ENCODE measurements at regions not wholly inside any gene's neighbourhood (a gene's known extent, or its start where the extent isn't known, plus 50 kb on each side); places are given as distances from the start of the nearest gene placed in this dataset.
"Not testable (repeated sequence)": the region's sequence is repeated elsewhere in the genome, so short reads cannot be mapped to it uniquely, and the experiment has no call there.

DNA sequence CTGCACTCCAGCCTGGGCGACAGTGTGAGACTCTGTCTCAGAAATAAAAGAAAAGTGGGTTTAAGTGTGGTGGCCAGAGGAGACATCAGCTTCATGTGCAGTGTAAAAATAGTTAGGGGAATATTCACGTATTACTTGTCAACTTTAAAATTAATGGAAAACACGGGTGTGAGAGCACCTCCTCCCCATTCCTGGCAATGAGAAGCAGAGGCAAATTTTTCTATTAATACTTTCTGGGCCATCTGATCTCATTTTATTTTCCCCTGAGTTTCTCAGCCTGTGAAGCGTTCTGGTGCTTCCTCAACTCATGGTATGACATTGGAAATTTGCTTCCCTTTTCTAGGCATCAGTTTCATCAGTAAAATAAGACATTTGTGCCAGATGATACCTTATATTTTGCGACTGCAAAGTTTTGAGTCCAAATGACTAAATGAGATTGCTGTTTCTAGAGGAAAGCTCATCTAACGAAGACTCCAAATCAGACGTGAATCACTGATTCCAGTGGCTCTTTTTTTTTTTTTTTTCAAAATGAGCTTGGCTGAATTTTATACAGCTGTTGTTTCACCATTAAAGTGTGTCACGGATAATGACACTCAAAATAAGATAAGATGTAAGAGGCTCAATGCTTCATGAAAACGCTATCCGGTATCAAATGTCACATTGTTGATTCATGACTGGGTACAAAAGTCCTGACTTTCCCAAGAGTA lies 104.6 kb downstream of the MSX2 start:
- DNase-seq: no peak

GRCh38 chr5:174827558-174827957 lies 103.2 kb downstream of the MSX2 start:
- DNase-seq: no peak

- DNase-seq: no peak
Measured at GRCh38 chr5:174825587-174825986, 101.2 kb downstream of the MSX2 start.

DNA sequence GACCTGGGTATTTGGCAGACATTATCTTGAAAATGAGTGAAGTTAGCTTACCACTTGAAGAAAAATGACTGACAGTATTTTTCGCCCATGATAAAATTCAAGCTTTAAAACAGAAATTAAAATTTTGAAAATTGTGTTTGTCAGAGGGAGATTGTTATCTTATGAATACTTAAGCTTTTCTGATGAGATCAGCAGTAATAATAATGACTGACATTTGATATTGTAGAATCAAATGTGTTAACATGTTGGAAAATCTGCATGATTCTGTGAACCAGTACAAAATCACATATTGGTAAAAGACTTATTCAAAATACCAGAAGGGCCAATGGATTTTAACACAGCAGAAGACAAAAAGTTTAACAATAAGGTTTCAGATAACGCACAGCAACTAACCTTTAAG lies 94.0 kb downstream of the MSX2 start:
- no peak for DNase-seq

GRCh38 chr5:174817610-174818009 lies 93.2 kb downstream of the MSX2 start:
- DNase-seq: no peak

- no peak for DNase-seq
Measured at GRCh38 chr5:174816858-174817257, 92.5 kb downstream of the MSX2 start.

DNA sequence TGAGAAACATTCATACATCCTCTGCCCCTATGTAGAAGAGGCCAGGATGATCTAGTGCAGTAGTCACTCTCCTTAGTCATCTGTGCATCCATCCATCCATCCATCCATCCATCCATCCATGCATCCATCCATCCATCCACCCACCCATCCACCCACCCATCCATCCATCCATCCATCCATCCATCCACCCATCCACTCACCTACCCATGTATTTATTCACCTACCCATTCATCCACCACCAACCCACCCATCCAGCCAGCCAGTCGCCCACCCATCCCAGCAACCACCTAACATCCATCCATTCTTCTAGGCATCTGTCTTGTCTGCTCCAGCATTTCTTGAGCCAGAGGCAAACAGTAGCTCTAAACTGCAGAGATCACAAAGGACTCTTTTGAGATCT lies 87.1 kb downstream of the MSX2 start:
- no peak for DNase-seq

- no peak for DNase-seq
Measured at GRCh38 chr5:174810796-174811195, 86.4 kb downstream of the MSX2 start.

GRCh38 chr5:174807471-174807870 lies 83.1 kb downstream of the MSX2 start:
- no peak for DNase-seq

GRCh38 chr5:174806729-174807128 lies 82.3 kb downstream of the MSX2 start:
- no peak for DNase-seq

DNA sequence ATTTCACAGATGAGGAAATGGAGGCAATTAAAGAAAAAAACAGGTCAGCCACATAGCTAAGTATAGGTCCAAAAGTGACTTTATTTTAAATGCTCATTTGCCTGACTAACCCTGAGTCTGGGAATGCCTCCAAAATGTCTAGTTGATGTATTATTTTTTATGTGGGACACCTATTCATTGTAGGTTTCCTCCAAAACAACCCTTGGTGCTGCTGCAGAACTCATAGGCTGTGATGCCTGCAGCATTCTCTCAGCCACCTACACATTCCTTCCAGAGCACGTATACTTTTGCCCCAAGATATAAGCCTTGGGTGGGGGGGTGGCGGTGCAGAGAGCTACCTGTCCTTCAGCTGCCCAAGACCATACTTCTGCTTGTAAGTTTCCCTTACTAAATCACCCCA lies 77.4 kb downstream of the MSX2 start:
- no peak for DNase-seq

GRCh38 chr5:174800435-174800834 lies 76.1 kb downstream of the MSX2 start:
- no peak for DNase-seq

DNA sequence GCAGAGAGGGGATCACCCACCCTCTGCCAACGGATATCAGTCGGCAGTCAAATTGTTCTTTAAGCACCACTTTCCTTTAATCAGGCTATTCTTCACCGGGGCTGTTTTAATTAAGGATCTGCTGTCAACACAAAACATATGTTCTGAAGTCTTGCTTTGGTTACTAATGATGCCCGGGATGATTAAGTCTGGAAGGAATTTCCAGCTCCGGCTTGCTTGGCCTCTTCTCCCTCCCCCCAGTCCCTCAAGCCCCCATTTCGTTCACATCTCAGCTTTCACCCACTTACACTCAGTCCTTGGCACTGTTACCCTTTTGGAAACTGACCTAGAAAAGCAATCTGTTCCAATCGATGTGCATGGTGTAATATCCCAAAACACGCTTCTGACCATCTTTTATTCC lies 74.7 kb downstream of the MSX2 start:
- no peak for DNase-seq

DNA sequence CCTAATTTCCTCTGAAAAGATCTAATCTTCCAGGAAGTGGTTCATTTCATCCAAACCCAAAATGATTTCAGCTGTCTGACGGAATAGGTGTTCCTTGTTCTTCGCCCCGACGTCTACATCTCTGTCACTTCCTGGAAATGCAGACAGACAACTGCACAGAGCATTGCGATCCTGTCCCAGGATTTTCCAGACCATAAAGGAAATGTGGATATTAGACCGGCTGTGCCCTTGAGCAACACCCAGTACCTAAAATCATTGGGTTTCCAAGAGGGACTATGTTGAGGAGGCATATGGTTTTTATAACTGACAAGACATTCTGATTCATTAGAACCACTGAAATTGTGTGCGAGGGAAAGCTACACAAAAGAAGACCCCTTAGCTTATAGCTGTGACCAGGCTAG lies 74.2 kb downstream of the MSX2 start:
- DNase-seq: no peak

- no peak for DNase-seq
Measured at GRCh38 chr5:174796711-174797192, 72.4 kb downstream of the MSX2 start.

- no peak for DNase-seq
Measured at GRCh38 chr5:174794931-174795672, 70.7 kb downstream of the MSX2 start.

- peak; percentile 33 for DNase-seq
Measured at GRCh38 chr5:174793684-174794328, 69.4 kb downstream of the MSX2 start.

DNA sequence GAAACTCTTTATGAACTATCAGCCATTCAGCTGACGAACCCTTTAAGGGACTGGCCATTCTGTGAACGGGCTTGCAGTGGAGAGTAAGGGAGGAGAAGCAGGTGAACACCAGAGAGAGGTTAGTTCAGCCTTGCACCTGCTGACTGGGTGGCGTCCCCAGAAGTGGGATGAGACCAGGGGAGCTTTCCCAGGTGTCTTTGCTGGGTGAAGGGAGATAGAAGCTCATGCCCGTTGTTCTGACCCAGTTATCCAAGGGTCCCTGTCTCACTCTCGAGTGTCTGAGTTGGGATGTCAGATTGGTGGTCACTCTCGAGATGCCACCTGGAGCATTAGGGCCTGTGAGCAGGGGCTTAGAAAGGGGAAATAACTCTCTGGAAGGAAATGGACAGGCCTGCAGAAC lies 68.7 kb downstream of the MSX2 start:
- no peak for DNase-seq

DNA sequence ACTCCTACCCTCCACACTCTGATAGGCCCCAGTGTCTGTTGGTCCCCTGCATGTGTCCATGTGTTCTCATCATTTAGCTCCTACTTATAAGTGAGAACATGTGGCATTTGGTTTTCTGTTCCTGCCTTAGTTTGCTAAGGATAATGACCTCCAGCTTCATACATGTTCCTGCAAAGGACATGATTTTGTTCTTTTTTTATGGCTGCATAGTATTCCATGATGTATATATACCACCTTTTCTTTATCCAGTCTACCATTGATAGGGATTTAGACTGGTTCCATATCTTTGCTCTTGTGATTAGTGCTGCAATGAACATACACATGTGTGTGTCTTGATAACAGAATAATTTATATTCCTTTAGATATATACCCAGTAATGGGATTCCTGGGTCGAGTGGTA lies 67.9 kb downstream of the MSX2 start:
- DNase-seq: not testable (repeated sequence)

DNA sequence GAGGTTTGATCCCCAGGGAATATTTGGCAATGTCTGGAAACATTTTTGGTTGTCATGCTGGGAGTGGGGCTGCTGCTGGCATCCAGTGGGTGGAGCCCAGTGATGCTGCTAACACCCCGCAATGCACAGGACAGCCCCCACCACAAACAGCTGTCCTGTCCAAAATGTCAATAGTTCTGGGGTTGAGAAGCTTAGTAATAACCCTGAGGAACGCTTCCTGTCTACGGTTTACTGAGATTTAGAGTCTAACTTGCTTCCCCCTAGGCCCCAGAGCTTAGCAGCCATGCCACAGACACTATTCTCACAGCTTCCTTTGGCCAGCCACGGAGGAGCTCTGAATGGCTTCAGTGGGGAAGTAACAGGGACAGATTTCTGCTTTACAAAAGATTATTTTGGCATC lies 66.5 kb downstream of the MSX2 start:
- no peak for DNase-seq

GRCh38 chr5:174789596-174789995 lies 65.2 kb downstream of the MSX2 start:
- DNase-seq: no peak

- no peak for DNase-seq
Measured at GRCh38 chr5:174785120-174785680, 60.8 kb downstream of the MSX2 start.
